Femur (tissue), 1 donor: ENCODE measurements at regions not wholly inside any gene's neighbourhood (a gene's known extent, or its start where the extent isn't known, plus 50 kb on each side); places are given as distances from the start of the nearest gene placed in this dataset.
A peak's percentile ranks its signal among the peaks of the same experiment; 100 is the strongest.

ENCODE experiments used
- DNase-seq: peaks from one replicate; pipeline ENCODE4 v3.0.0-alpha.2; 2017

- no peak for DNase-seq
These were observed 492.7 kb downstream of the RPS24 start for GRCh38 chr10:78526347-78526746.

DNA sequence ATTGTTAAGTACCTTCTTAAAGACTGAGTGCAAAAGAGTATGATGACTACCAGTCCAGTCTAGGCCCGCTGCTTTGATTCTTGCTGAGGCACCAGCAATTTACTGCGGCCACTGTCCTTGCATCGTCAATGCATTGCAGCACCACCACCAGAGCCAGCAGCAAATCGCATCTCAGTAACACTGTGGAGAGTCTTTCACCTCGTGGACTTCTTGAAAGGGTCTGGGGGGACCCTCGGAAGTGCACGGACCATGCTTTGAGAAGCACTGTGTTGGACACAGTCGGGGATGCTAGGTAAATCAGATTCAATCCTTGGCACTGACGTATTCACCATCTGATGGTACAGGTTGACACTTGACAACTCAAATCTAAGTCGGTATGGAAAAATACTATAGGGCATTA, 493.6 kb downstream of the RPS24 start:
- DNase-seq: no peak

- DNase-seq: peak; percentile 8
These were observed 495.1 kb downstream of the RPS24 start for GRCh38 chr10:78528749-78529204.

DNA sequence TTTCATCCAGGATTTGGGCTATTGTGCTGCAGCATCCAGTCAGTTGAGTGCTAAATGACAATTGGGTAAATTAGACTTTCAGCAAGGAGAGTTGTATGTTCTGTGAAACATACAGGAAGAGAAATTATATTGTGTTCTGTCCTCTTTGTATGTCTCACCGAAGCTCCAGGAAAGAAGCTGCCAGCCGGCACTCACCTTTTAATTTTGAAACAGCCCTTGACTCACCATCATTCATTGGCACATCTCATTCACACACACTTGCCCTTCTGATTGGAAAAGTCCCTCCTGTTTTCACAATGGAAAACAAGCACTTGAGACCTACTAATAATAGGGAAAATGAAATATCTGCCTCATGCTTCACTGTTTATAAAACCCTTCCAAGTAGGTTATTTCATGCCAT, 495.6 kb downstream of the RPS24 start:
- DNase-seq: no peak

DNA sequence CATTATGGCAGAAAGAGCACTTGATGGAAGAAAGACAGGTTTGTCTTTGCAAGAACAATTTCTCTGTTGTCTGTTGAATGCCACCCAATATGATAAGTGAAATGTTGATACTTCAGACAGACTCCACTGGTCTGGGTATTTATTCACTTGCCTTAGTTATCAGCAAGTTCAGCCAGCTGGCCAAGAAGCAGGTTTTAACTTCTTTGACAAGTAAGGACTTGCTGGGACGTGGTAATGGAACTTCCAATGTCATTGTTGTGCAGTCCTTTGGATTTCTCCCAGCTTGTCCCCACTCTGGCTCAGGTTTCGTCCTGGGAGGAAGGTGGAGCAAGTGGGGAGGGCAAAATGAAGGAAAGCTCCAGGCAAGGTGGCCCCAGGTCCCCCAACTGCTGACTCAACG, 497.4 kb downstream of the RPS24 start:
- peak; percentile 2 for DNase-seq

GRCh38 chr10:78532480-78533042, 498.9 kb downstream of the RPS24 start:
- DNase-seq: peak; percentile 15

DNA sequence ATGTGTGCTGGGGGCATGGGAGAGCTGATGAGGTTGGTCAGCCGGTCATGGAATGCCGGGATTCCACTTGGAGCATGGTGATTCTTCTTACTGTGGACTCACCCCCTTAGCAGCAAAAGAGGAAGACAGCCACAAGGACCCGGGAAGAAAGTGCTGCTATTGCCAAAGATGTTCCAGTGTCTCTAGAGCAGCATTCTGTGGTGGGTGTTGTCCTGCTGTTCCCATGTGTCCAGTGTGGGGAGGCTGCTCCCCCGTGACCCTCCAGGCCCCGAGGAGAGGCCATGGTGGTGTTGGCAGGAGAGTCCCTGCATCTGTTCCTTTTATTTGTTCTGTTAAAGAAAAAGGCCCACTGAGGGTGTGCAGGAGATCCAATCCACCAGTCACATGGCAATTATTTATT, 499.4 kb downstream of the RPS24 start:
- DNase-seq: peak; percentile 8

DNA sequence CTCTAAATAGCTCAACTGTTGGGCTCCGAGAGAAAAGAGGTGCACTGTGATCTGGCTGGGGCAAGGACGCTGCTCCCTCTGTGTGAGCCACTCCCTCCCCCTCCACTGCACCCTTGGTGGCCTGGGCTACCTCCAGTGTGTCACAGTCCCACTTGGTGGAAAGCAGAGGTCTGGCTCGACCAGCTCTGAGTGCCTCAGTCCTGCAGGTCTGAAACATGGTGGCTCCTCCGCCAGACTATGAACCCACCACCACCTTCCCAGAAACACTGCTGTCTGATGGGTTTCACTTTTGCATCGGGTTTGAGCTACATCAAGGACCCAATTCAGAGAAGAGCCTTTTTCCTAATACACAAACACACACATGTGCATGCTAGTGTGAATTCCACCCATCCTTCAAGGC, 500.1 kb downstream of the RPS24 start:
- DNase-seq: peak; percentile 5

GRCh38 chr10:78535716-78536218, 502.1 kb downstream of the RPS24 start:
- peak; percentile 0 for DNase-seq

DNA sequence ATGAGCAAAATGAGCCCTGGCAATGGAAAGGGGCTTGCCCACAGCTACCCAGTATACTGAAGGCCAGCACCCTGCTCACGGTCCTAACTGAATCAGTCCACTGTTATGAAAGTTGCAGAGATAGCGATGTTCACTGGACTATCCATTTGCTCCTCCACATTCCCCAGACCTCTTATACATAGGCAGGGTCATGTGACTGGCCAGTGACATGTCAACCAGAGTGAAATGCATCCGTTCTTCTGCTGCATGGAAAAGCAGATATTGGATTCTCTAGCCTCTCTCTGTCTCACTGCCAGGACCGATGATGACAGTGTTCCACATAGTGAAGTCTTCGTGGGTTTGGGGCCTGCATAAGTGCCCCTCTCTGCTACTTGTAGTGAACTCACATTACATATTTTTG, 503.4 kb downstream of the RPS24 start:
- DNase-seq: peak; percentile 7

GRCh38 chr10:78539247-78539766, 505.6 kb downstream of the RPS24 start:
- DNase-seq: no peak

GRCh38 chr10:78540355-78541076, 506.9 kb downstream of the RPS24 start:
- DNase-seq: no peak

DNA sequence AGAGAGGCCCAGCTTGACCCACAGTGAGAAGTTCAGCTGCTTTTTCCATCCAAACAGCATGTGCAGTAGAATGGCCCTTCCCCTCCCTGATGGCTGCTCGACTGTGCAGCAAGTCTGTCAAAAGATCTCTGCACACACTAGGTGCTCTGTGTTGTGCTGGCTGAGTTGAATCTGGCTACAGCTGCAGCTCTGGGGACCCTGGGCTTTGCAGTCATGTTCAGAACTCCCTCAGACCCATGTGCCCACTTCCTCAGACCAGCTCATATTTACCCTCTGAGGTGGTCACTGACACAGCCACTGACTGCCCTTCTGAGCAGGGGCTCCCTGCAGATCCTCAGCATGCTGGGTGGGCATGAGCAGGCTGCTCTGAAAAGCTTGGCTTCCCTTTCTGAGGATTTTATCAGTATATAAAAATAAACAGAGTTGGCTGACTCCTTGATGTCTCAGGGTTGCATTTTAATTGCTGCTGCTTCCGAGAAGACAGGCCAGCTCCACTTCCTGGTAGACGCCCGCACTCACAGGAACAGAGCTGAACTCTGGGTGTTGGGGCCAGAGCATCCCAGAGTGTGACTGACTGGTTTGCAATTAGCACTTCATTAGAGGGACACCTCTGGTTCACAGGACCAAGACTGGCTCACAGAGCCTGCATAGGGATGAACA, 507.9 kb downstream of the RPS24 start:
- DNase-seq: peak; percentile 47

GRCh38 chr10:78542141-78542489, 508.5 kb downstream of the RPS24 start:
- DNase-seq: no peak

- DNase-seq: no peak
These were observed 508.9 kb downstream of the RPS24 start for GRCh38 chr10:78542521-78542920.

- DNase-seq: no peak
These were observed 509.5 kb downstream of the RPS24 start for GRCh38 chr10:78543031-78543748.

DNA sequence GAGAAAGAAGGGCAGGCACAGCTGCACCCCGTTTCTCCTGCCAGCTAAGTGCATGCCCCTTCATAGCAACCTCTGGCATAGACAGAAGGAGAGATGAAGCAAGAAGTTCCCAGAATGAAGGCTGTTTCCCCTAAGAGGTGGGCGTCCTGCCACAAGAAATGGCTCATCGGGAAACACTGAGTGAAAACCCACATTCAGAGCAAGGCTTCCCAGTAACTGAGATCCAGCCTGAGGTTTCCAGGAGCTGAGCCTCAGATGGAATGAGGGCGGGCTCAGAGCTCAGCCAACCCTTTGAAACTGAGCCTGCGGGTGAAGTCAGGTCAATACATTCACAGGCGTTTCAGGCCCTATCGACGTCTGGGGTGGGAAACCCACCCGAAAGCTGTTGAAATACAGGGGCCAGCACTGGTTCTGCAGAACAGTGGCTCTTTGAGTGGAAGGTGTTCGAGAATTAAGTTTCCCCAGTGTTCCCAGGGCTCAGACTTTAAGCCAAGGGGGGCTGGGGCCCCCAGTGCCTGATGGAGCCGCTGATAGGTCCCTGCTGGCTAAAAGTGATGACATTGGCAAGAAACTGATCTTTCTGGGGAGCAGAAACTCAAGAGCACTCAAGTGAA, 510.2 kb downstream of the RPS24 start:
- peak; percentile 93 for DNase-seq

GRCh38 chr10:78544423-78545090, 510.9 kb downstream of the RPS24 start:
- DNase-seq: no peak

GRCh38 chr10:78545756-78546155, 512.1 kb downstream of the RPS24 start:
- no peak for DNase-seq

- no peak for DNase-seq
These were observed 513.7 kb downstream of the RPS24 start for GRCh38 chr10:78547397-78547796.

- DNase-seq: no peak
These were observed 514.2 kb downstream of the RPS24 start for GRCh38 chr10:78547905-78548304.

- no peak for DNase-seq
These were observed 514.7 kb downstream of the RPS24 start for GRCh38 chr10:78548369-78548768.
